H9 (cell line): ENCODE measurements at regions not wholly inside any gene's neighbourhood (a gene's known extent, or its start where the extent isn't known, plus 50 kb on each side); places are given as distances from the start of the nearest gene placed in this dataset.

Source experiments
- DNase-seq: peaks from one replicate; pipeline ENCODE4 v3.0.0-alpha.2; 2017
- H2AFZ ChIP-seq: one replicate; pipeline ENCODE4 v1.6.1; 2013; ENCODE audit warnings: mild to moderate bottlenecking, low read length, control low read depth, moderate library complexity
- H2AK5ac ChIP-seq: 2 replicates; pipeline ENCODE4 v1.6.1; 2013; ENCODE audit warnings: low read length, control low read depth, mixed read lengths; ENCODE audit not compliant: insufficient read length
- H2BK120ac ChIP-seq: one replicate; pipeline ENCODE4 v1.6.1; 2013; ENCODE audit warnings: low read depth, mild to moderate bottlenecking, low read length, control low read depth, inconsistent platforms; ENCODE audit not compliant: poor library complexity, severe bottlenecking
- H2BK12ac ChIP-seq: 2 replicates; pipeline ENCODE4 v1.6.1; 2013; ENCODE audit warnings: low read length, control low read depth, mixed read lengths, low read depth; ENCODE audit not compliant: insufficient read length
- H2BK15ac ChIP-seq: 2 replicates; pipeline ENCODE4 v1.6.1; 2013; ENCODE audit warnings: low read depth, low read length, control low read depth
- H2BK20ac ChIP-seq: one replicate; pipeline ENCODE4 v1.6.1; 2013; ENCODE audit warnings: low read depth, mild to moderate bottlenecking, low read length, control low read depth, inconsistent platforms; ENCODE audit not compliant: poor library complexity, severe bottlenecking
- H2BK5ac ChIP-seq: 2 replicates; pipeline ENCODE4 v1.6.1; 2013; ENCODE audit warnings: low read length, control low read depth, mixed read lengths; ENCODE audit not compliant: insufficient read length
- H3K14ac ChIP-seq: 2 replicates; pipeline ENCODE4 v1.6.1; 2013; ENCODE audit warnings: low read length, control low read depth; ENCODE audit not compliant: insufficient read depth
- H3K18ac ChIP-seq: 2 replicates; pipeline ENCODE4 v1.6.1; 2013; ENCODE audit warnings: low read depth, mild to moderate bottlenecking, mixed read lengths, low read length, control low read depth; ENCODE audit not compliant: insufficient read length
- H3K23ac ChIP-seq: 2 replicates; pipeline ENCODE4 v1.6.1; 2013; ENCODE audit warnings: low read length, control low read depth, mixed read lengths, low read depth; ENCODE audit not compliant: insufficient read length
- H3K23me2 ChIP-seq: 2 replicates; pipeline ENCODE4 v1.6.1; 2013; ENCODE audit warnings: low read depth, mild to moderate bottlenecking, mixed read lengths, low read length, control low read depth; ENCODE audit not compliant: insufficient read length, poor library complexity, severe bottlenecking
- H3K27ac ChIP-seq: 2 replicates; pipeline ENCODE4 v1.5.1; 2013; ENCODE audit warnings: low read length, control low read depth, mixed read lengths, low read depth; ENCODE audit not compliant: insufficient read length
- H3K27me3 ChIP-seq: 2 replicates; pipeline ENCODE4 v1.6.1; 2013; ENCODE audit warnings: low read length, control low read depth, inconsistent platforms; ENCODE audit not compliant: insufficient read depth
- H3K4ac ChIP-seq: 2 replicates; pipeline ENCODE4 v1.6.1; 2013; ENCODE audit warnings: low read depth, mild to moderate bottlenecking, control low read depth, inconsistent platforms, low read length, moderate library complexity
- H3K4me1 ChIP-seq: 2 replicates; pipeline ENCODE4 v1.6.1; 2013; ENCODE audit warnings: low read length, control low read depth, inconsistent platforms; ENCODE audit not compliant: insufficient read depth
- H3K4me2 ChIP-seq: 2 replicates; pipeline ENCODE4 v1.6.1; 2013; ENCODE audit warnings: low read length, control low read depth, mixed read lengths; ENCODE audit not compliant: insufficient read length, insufficient read depth
- H3K56ac ChIP-seq: 2 replicates; pipeline ENCODE4 v1.6.1; 2013; ENCODE audit warnings: low read depth, mild to moderate bottlenecking, mixed read lengths, low read length, control low read depth; ENCODE audit not compliant: insufficient read length
- H3K79me1 ChIP-seq: 2 replicates; pipeline ENCODE4 v1.6.1; 2013; ENCODE audit warnings: low read depth, mild to moderate bottlenecking, moderate library complexity, low read length, control low read depth, inconsistent platforms; ENCODE audit not compliant: insufficient read depth, poor library complexity, severe bottlenecking
- H3K79me2 ChIP-seq: 2 replicates; pipeline ENCODE4 v1.6.1; 2013; ENCODE audit warnings: low read length, control low read depth, inconsistent platforms; ENCODE audit not compliant: insufficient read depth
- H3K9ac ChIP-seq: 2 replicates; pipeline ENCODE4 v1.6.1; 2013; ENCODE audit warnings: low read length, control low read depth, mixed read lengths; ENCODE audit not compliant: insufficient read length; ENCODE audit errors: extremely low read depth
- H3K9me3 ChIP-seq: one replicate; pipeline ENCODE4 v1.6.1; 2013; ENCODE audit warnings: low read depth, low read length, inconsistent platforms; ENCODE audit not compliant: control insufficient read depth
- H3T11ph ChIP-seq: one replicate; pipeline ENCODE4 v1.6.1; 2013; ENCODE audit warnings: mild to moderate bottlenecking, low read length, control low read depth, inconsistent platforms
- H4K20me1 ChIP-seq: one replicate; pipeline ENCODE4 v1.6.1; 2013; ENCODE audit not compliant: control insufficient read depth, insufficient read length, insufficient read depth
- H4K5ac ChIP-seq: 2 replicates; pipeline ENCODE4 v1.6.1; 2013; ENCODE audit warnings: low read depth, mild to moderate bottlenecking, mixed read lengths, low read length, control low read depth; ENCODE audit not compliant: insufficient read length
- H4K8ac ChIP-seq: replicated peaks from 2 replicates; pipeline ENCODE4 v1.6.1; 2013; ENCODE audit warnings: low read length, control low read depth, mixed read lengths, low read depth; ENCODE audit not compliant: insufficient read length
- H4K91ac ChIP-seq: 2 replicates; pipeline ENCODE4 v1.6.1; 2013; ENCODE audit warnings: low read depth, mild to moderate bottlenecking, moderate library complexity, mixed read lengths, low read length, control low read depth; ENCODE audit not compliant: insufficient read length
- H3K27ac Mint-ChIP-seq, 3 experiments: 2 replicates in 2 of 3; 3 replicates in 1 of 3; pipeline ENCODE4 v1.8.0; 2020 to 2021; ENCODE audit warnings: mixed read lengths in 3 of 3, mild to moderate bottlenecking in 1 of 3, moderate library complexity in 1 of 3
- H3K27me3 Mint-ChIP-seq: 2 replicates; pipeline ENCODE4 v1.8.0; 2021; ENCODE audit warnings: low read depth, mild to moderate bottlenecking, moderate library complexity, mixed read lengths
- H3K36me3 Mint-ChIP-seq, 3 experiments: 2 replicates in 2 of 3; 3 replicates in 1 of 3; pipeline ENCODE4 v1.8.0; 2020 to 2021; ENCODE audit warnings: low read depth in 3 of 3, mixed read lengths in 3 of 3; ENCODE audit not compliant: insufficient read depth in 1 of 3
- H3K4me1 Mint-ChIP-seq, 2 experiments: 2 replicates each; pipeline ENCODE4 v1.8.0; 2020; ENCODE audit warnings: mixed read lengths in 2 of 2
- H3K4me3 Mint-ChIP-seq, 2 experiments: 2 replicates in 1 of 2; 3 replicates in 1 of 2; pipeline ENCODE4 v1.8.0; 2020 to 2021; ENCODE audit warnings: mild to moderate bottlenecking in 2 of 2, mixed read lengths in 2 of 2, moderate library complexity in 1 of 2
- H3K9me3 Mint-ChIP-seq, 2 experiments: 2 replicates in 1 of 2; 3 replicates in 1 of 2; pipeline ENCODE4 v1.8.0; 2020; ENCODE audit warnings: mild to moderate bottlenecking in 2 of 2, mixed read lengths in 2 of 2, moderate library complexity in 1 of 2
- CTCF ChIP-seq: fragments of 200-600 bp; sonication (generic); conservative IDR thresholded peaks from 3 replicates; pipeline ENCODE4 v1.8.0; 2021; ENCODE audit warnings: antibody characterized with exemption, mild to moderate bottlenecking
- WGBS: extraction: QIAGEN DNeasy Blood & Tissue Kit; methylation state at CpG from one replicate; pipeline ENCODE4 v1.1.7; 2013; ENCODE audit warnings: missing lambda C conversion rate, low lambda C conversion rate, mixed read lengths; ENCODE audit not compliant: insufficient read length; ENCODE audit errors: extremely low coverage; 5-methylcytosine and 5-hydroxymethylcytosine counted together

GRCh38 chr6:137403855-137404254 lies 90.3 kb downstream of the OLIG3 start:
- Histone ChIP-seq H3K9me3 (no peaks in the 10 kb centered on the region), H4K8ac (no peak overlapping the region), H3K27me3 (no peaks in the 10 kb centered on the region), H3K27ac (no peak overlapping the region), H3K9ac (no peak overlapping the region), H3K4me1 (no peaks in the 10 kb centered on the region), H3K14ac (no peak overlapping the region), H3K4me2 (no peak overlapping the region), H4K5ac (no peak overlapping the region), H3K56ac (no peak overlapping the region), H3K4ac (no peak overlapping the region), H4K20me1 (no peaks in the 10 kb centered on the region), H3K79me2 (no peaks in the 10 kb centered on the region), H2BK20ac (no peak overlapping the region), H2BK15ac (no peak overlapping the region), H4K91ac (no peak overlapping the region), H2BK12ac (no peak overlapping the region), H2AK5ac (no peak overlapping the region), H3K18ac (no peak overlapping the region), H3K23ac (no peak overlapping the region), H3K79me1 (no peaks in the 10 kb centered on the region), H3K23me2 (no peaks in the 10 kb centered on the region), H2BK5ac (no peak overlapping the region), H2AFZ (no peak overlapping the region), H3T11ph (no peak overlapping the region), H2BK120ac (no peak overlapping the region)
- no peak for DNase-seq
- no CpG with 5 or more reads among the region's 2 CpGs for WGBS
- TF ChIP-seq CTCF, result no peak
- H3K36me3 Mint-ChIP-seq, result peaks cover 0 to 6% (median 0%) of the 10 kb centered on the region in 3 experiments; a peak in 2 of 7 replicates
- H3K27me3 Mint-ChIP-seq, result peaks cover 2% of the 10 kb centered on the region; the same call in 1 of the 2 replicates
- H3K4me1 Mint-ChIP-seq, result peaks cover 0 to 15% of the 10 kb centered on the region in 2 experiments; a peak in 2 of 4 replicates
- no peak overlapping the region for H3K4me3 Mint-ChIP-seq
- no peak overlapping the region for H3K27ac Mint-ChIP-seq
- H3K9me3 Mint-ChIP-seq, result peaks cover 6 to 8% of the 10 kb centered on the region in 2 experiments; a peak in 4 of 5 replicates
